ENCODE measurements at regions not wholly inside any gene's neighbourhood (a gene's known extent, or its start where the extent isn't known, plus 50 kb on each side); places are given as distances from the start of the nearest gene placed in this dataset.

DNA sequence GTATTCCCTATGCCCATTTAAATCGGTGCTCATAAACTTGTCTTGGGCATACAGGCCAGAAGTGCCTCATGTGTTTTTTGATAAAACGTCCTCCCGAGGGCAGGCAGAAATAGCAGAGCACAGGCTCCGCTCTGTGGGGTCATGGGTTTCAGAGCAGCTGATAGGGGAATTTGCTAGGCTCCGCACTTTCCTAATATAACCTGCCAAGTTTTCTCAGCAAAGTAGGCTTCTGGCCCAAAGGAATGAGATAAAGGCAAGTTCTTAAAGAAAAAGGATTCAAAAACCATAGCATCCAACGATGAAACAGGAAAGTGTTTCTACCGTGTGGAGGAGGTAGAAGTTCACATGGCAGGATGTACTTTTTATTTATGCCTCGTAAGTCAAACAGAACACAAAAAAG, 69.8 kb upstream of the RALGAPA2 start:
- H3K4me3 ChIP-seq (ENCODE audit: low read depth, low read length), result no peak overlapping the region
- DNase-seq (ENCODE audit: low read depth), result no peak

DNA sequence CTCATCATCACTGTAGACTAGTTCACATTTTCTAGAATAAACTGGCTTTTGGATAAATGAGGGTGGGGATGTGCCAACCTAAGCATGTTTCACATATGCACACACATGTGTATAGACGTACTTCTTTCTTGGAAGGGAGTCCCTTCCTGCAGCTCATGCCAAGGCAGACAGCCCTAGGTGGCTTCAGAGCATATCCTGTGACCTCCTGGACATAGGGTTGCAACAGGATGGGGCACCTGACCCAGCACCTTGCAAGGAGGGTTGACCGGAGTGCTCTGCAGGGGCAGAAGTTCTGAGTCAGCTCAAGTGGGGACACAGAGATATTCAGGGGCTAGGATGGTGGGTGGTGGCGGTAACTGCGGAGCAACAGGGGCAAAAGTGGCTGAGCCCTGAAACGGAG, 68.6 kb upstream of the RALGAPA2 start:
- H3K4me3 ChIP-seq (ENCODE audit: low read depth, low read length), result no peak overlapping the region
- no peak for DNase-seq (ENCODE audit: low read depth)

DNA sequence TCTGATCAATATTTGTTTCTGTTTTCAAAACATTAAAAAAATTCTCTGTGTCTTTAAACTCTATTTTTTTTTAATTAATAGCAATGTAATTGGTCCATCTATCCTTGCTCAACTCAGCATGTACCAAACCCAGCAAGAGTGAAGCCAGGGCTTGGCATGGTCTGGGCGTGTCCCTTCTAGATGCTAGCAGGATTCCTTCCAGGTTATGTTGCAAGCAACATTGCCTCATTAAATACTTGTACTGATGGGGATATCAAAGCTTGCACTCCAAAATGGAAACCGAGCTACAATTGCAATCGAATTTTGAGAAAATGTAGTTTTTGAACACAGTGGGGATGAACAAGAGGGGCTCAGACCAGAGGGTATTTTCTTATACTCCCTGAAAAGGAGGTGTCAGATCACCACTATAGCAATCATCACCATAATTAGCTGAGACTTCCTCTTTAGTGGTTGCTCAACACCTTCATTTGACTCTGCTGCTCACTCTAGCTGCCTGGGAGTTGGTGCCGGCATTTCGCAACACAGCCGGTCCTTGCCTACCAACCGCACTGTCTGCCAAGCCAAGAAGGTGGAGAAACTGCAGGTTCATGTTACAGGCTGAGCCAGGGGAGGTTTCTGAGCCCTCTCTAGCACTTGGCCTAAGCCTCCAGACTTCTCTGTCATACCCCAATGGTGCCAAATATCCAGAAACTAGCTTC, 67.8 kb upstream of the RALGAPA2 start:
- DNase-seq (ENCODE audit: low read depth), result no peak

DNA sequence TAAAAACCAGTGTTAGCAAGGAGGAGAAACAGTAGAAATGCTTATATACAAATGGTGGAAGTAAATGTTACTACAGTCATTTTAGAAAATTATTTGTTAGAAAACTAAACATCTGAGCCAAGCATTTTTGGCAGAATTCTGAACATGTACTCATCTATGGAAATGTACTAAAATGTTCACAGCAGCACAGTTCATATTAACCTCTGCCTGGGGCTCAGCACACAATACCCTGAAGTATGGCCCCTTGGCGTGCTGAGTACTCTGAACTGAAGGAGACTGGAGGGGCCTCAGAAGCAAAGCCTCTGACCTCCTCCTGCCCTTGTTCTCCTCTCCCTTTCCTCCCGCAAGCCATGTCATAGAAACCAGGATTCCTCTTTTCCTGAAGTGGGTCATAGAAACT, 66.2 kb upstream of the RALGAPA2 start:
- no peak overlapping the region for H3K4me3 ChIP-seq (ENCODE audit: low read depth, low read length)
- no peak for DNase-seq (ENCODE audit: low read depth)

More for the DNA sequence above, 67.8 kb upstream of the RALGAPA2 start:
- no peak overlapping the region for H3K4me3 ChIP-seq (ENCODE audit: low read depth, low read length)

DNA sequence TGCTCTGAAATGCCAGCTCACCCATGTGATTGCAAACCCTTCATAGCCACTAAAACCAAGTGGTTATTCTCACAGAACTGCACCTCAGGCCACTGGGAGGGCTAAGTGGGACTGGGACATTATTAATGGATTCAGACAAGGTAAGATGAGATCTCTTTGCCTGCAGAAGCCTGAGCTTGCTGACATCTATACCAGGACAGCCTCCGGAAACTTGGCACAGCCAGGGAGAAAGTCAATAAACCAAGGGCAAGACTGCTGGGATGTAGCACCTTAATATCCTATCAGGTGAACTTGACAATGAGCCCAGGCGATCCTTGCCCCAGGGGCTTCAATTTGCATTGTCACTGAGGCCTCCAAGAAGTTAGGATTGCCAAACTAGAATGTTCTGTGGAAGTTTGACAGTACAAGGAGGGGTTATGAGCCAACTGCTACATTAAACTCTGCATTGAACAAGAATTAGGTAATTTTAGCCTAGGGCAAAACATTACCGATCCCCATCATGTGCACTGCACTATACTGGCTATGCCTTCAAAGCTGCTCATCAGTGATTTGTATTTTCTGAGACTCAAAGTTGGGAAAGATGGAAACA, 60.1 kb upstream of the RALGAPA2 start:
- no peak for DNase-seq (ENCODE audit: low read depth)

DNA sequence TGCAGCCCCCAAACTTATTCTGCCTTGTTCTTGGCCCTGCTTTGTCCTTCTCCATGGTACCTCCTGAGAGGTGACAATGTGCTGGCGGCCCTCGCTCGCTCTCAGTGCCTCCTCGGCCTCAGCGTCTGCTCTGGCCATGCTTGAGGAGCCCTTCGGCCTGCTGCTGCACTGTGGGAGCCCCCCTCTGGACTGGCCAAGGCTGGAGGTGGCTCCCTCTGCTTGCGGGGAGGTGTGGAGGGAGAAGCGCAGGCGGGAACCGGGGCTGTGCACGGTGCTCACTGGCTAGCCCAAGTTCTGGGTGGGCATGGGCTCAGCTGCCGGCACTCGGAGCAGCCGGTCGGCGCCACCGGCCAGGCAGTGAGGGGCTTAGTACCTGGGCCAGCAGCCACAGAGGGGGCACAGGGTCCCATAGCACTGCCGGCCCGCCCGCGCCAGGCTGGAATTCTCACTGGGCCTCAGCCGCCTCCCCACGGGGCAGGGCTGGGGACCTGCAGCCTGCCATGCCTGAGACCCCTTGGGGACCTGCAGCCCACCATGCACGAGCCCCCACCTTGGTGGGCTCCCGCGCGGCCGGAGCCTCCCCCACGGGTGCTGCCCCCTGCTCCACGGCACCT, 55.9 kb upstream of the RALGAPA2 start:
- H3K4me3 ChIP-seq (ENCODE audit: low read depth, low read length), result no peak overlapping the region
- no peak for DNase-seq (ENCODE audit: low read depth)

More for the DNA sequence above, 60.1 kb upstream of the RALGAPA2 start:
- H3K4me3 ChIP-seq (ENCODE audit: low read depth, low read length), result no peak overlapping the region

DNA sequence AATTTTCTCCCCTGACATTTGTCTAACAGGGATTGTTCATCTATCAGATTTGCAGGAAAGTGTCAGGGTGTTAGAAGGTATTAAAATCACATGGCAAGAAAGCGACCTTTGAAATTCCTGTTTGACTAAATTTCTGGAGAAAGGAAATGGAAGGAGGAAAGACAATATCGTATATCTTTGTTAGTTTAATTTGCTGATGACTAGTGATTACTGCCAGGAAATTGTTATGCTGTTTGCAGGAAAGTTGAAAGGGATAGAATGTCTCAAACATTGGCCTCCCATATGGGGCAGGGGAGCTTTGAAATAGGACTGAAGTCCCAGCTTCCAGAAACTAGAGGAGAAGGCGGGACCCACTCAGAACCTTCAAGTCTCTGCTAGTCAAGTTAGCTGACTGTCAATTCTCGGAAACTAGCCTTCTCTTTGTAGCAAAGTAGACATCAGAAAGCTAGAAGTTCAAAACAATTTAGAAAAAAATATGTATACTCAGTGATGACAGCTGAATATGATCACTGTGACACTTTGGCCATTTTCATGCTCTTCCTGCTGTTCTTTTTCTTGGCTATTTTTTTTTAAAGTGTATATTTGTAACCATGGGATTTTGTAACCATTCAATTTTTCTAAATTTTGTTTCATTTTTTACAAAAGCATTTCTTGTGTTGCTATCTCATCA, 53.4 kb upstream of the RALGAPA2 start:
- no peak overlapping the region for H3K4me3 ChIP-seq (ENCODE audit: low read depth, low read length)
- no peak for DNase-seq (ENCODE audit: low read depth)

DNA sequence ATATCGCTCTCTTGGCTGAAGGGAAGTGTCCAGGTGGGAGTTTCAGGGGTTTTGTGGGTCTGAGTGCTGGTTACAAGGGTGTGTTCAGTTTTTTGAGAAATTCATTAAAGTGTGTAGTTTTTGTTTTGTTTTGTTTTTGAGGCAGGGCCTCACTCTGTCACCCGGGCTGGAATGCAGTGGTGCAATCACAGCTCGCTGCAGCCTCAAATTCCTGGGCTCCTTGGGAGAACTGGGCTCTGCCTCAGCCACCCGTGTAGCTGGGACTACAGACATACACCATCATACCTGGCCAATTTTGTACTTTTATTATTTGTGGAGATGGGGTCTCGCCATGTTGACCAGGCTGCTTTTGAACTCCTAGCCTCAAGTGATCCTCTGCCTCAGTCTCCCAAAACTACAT, 51.2 kb upstream of the RALGAPA2 start:
- no peak for DNase-seq (ENCODE audit: low read depth)
- H3K4me3 ChIP-seq (ENCODE audit: low read depth, low read length), result no peak overlapping the region

All from skeletal muscle cell (primary cell).